Panc1 (cell line): ENCODE measurements at regions not wholly inside any gene's neighbourhood (a gene's known extent, or its start where the extent isn't known, plus 50 kb on each side); places are given as distances from the start of the nearest gene placed in this dataset.

Experiments
- ATAC-seq: fragments of 200-7000 bp; cut with Tn5 transposase; 2 replicates; pipeline ENCODE4 v1.9.1; 2020; ENCODE audit warnings: mild to moderate bottlenecking, moderate library complexity
- BruUV-seq: library from RNA; stranded (reverse); fragments of 400-500 nt; replicated peaks from 2 replicates; lab custom pipeline; 2021; lab: Mats Ljungman, UMichigan
- CTCF ChIA-PET: fragments of 300-600 bp; sonication (Branson Sonifier 250); formaldehyde crosslinking; loops from one replicate; lab custom pipeline; 2022; ENCODE audit warnings: antibody characterized with exemption; lab: Charles Lee
- POLR2A ChIA-PET: fragments of 300-600 bp; sonication (Branson Sonifier 250); formaldehyde crosslinking; loops from one replicate; lab custom pipeline; 2022; ENCODE audit warnings: antibody characterized with exemption; lab: Charles Lee
- DNase-seq: peaks from one replicate; pipeline ENCODE4 v3.0.0-alpha.2; 2010; ENCODE audit warnings: low read depth, low spot score
- H3K27ac ChIP-seq: 2 replicates; pipeline ENCODE4 v1.5.1; 2011; ENCODE audit warnings: mild to moderate bottlenecking, low read length, inconsistent platforms
- H3K27me3 ChIP-seq: fragments of 200-500 bp; sonication (Bioruptor generic); 2 replicates; pipeline ENCODE4 v1.6.0; 2014; ENCODE audit warnings: low read length, inconsistent platforms; ENCODE audit not compliant: control insufficient read depth, insufficient read depth
- H3K36me3 ChIP-seq: fragments of 200-500 bp; sonication (Bioruptor generic); 2 replicates; pipeline ENCODE4 v1.5.1; 2014; ENCODE audit warnings: inconsistent platforms, mild to moderate bottlenecking, low read length, moderate library complexity; ENCODE audit not compliant: control insufficient read depth, insufficient read depth
- H3K4me1 ChIP-seq: 2 replicates; pipeline ENCODE4 v1.5.1; 2011; ENCODE audit warnings: inconsistent platforms, mild to moderate bottlenecking, low read length, moderate library complexity; ENCODE audit not compliant: control insufficient read depth, insufficient read depth
- H3K4me3 ChIP-seq, 2 experiments: 2 replicates each; pipeline ENCODE4 v1.5.1; 2011 to 2012; ENCODE audit warnings: low read depth in 2 of 2, low read length in 2 of 2, mild to moderate bottlenecking in 2 of 2, inconsistent platforms in 1 of 2, moderate library complexity in 1 of 2
- H3K9me3 ChIP-seq: fragments of 200-500 bp; sonication (Bioruptor generic); 2 replicates; pipeline ENCODE4 v1.5.1; 2014; ENCODE audit warnings: low read depth, mild to moderate bottlenecking, inconsistent platforms, low read length, moderate library complexity; ENCODE audit not compliant: control insufficient read depth, insufficient read depth
- POLR2AphosphoS5 ChIP-seq: IDR thresholded peaks from 2 replicates; pipeline ENCODE4 v1.6.1; 2012; ENCODE audit warnings: mild to moderate bottlenecking, low read depth, low read length, moderate library complexity
- SIN3A ChIP-seq: IDR thresholded peaks from 2 replicates; pipeline ENCODE4 v1.6.1; 2012; ENCODE audit warnings: low read depth, mild to moderate bottlenecking, low read length, moderate library complexity, borderline replicate concordance; ENCODE audit not compliant: insufficient read depth
- TCF7L2 ChIP-seq: IDR thresholded peaks from 2 replicates; pipeline ENCODE4 v1.6.1; 2011; ENCODE audit warnings: mild to moderate bottlenecking, low read depth, low read length, inconsistent platforms
- in situ Hi-C: cut with HindIII; loops from 2 replicates; pipeline ENCODE4 v1.10.0; 2016; ENCODE audit warnings: low sequenced_read_pairs, low pct_unique_long_range_greater_than_20kb
- intact Hi-C: fragments of 100-400 bp; cut with micrococcal nuclease; formaldehyde crosslinking; loops from one replicate; pipeline ENCODE4 v1.10.0; 2022; ENCODE audit not compliant: unreplicated experiment
- TF ChIP-seq, protein P1 (sequence below): fragments of 450-650 bp; IDR thresholded peaks from 2 replicates; pipeline ENCODE4 v1.5.1; 2017; ENCODE audit warnings: mild to moderate bottlenecking
- TF ChIP-seq, protein P2 (sequence below), 2 experiments: IDR thresholded peaks; 2 replicates each; pipeline ENCODE4 v1.6.1; 2011 to 2012; ENCODE audit warnings: low read depth in 2 of 2, control low read depth in 1 of 2, low read length in 1 of 2, mild to moderate bottlenecking in 1 of 2, moderate library complexity in 1 of 2; ENCODE audit not compliant: insufficient read depth in 1 of 2

DNA sequence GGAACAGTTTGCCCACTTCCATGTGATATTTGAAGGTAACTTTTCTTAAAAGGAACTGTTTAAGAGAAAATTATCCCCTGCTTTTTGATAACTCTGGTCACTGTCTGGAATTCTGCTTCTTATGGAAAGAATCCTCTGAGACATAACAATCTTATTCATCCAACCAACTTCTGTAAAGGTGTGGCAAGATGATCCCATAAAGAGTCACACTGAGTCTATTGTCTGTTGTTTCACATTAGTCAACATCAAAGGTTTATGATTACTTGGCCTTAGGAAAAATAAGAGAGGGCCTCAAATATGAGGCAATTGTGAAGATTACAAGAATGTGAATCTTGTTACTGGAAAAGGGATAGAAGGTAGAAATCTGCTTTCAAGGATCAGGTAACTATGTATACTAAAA, 88.0 kb upstream of the MAGEB18 start:
- CTCF ChIA-PET, result no interaction called here
- in situ Hi-C loops (no loop called here), intact Hi-C loops (no loop called here)
- TF ChIP-seq SIN3A (no peak), POLR2AphosphoS5 (no peak), TCF7L2 (no peak)
- TF ChIP-seq, protein P1, sequence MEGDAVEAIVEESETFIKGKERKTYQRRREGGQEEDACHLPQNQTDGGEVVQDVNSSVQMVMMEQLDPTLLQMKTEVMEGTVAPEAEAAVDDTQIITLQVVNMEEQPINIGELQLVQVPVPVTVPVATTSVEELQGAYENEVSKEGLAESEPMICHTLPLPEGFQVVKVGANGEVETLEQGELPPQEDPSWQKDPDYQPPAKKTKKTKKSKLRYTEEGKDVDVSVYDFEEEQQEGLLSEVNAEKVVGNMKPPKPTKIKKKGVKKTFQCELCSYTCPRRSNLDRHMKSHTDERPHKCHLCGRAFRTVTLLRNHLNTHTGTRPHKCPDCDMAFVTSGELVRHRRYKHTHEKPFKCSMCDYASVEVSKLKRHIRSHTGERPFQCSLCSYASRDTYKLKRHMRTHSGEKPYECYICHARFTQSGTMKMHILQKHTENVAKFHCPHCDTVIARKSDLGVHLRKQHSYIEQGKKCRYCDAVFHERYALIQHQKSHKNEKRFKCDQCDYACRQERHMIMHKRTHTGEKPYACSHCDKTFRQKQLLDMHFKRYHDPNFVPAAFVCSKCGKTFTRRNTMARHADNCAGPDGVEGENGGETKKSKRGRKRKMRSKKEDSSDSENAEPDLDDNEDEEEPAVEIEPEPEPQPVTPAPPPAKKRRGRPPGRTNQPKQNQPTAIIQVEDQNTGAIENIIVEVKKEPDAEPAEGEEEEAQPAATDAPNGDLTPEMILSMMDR, result no peak
- TF ChIP-seq, protein P2, sequence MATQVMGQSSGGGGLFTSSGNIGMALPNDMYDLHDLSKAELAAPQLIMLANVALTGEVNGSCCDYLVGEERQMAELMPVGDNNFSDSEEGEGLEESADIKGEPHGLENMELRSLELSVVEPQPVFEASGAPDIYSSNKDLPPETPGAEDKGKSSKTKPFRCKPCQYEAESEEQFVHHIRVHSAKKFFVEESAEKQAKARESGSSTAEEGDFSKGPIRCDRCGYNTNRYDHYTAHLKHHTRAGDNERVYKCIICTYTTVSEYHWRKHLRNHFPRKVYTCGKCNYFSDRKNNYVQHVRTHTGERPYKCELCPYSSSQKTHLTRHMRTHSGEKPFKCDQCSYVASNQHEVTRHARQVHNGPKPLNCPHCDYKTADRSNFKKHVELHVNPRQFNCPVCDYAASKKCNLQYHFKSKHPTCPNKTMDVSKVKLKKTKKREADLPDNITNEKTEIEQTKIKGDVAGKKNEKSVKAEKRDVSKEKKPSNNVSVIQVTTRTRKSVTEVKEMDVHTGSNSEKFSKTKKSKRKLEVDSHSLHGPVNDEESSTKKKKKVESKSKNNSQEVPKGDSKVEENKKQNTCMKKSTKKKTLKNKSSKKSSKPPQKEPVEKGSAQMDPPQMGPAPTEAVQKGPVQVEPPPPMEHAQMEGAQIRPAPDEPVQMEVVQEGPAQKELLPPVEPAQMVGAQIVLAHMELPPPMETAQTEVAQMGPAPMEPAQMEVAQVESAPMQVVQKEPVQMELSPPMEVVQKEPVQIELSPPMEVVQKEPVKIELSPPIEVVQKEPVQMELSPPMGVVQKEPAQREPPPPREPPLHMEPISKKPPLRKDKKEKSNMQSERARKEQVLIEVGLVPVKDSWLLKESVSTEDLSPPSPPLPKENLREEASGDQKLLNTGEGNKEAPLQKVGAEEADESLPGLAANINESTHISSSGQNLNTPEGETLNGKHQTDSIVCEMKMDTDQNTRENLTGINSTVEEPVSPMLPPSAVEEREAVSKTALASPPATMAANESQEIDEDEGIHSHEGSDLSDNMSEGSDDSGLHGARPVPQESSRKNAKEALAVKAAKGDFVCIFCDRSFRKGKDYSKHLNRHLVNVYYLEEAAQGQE (IDR thresholded peaks at IDR 0.05; ENCODE audit: insufficient read depth in 1 of 2, low read depth in 2 of 2, low read length in 1 of 2), result no peak
- BruUV-seq, result no TSS peak
- Histone ChIP-seq H3K27me3 (no peaks in the 10 kb centered on the region), H3K9me3 (no peaks in the 10 kb centered on the region), H3K4me1 (no peaks in the 10 kb centered on the region), H3K36me3 (no peaks in the 10 kb centered on the region), H3K4me3 (no peak overlapping the region), H3K27ac (no peak overlapping the region)
- ATAC-seq (no peak), DNase-seq (no peak)
- POLR2A ChIA-PET, result no interaction called here

DNA sequence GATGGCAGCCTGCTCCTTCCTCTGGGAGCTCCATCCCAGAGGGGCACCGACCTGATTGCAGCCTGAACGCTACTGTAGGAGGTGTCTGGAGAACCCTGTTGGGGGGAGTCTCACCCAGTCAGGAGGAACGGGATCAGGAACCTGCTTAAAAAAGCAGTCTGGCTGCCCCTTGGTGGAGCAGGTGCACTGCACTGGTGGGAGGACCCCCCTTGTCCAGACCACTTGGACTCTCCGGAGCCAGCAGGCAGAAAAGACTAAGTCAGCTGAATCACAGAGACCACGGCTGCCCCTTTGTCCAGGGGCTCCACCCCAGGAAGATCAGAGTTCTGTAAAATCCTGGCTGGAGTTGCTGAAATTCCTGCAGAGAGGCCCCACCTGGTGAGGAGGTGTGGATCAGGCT, 67.3 kb upstream of the MAGEB18 start:
- Histone ChIP-seq H3K27me3 (no peaks in the 10 kb centered on the region), H3K9me3 (no peaks in the 10 kb centered on the region), H3K4me1 (no peaks in the 10 kb centered on the region), H3K27ac (no peak overlapping the region), H3K36me3 (no peaks in the 10 kb centered on the region), H3K4me3 (no peak overlapping the region)
- ATAC-seq, result no peak
- intact Hi-C loops (no loop called here), in situ Hi-C loops (no loop called here)
- DNase-seq, result no peak
- TF ChIP-seq POLR2AphosphoS5 (no peak), TCF7L2 (no peak), SIN3A (no peak)
- TF ChIP-seq, protein P1, result no peak
- TF ChIP-seq, protein P2 (IDR thresholded peaks at IDR 0.05; ENCODE audit: insufficient read depth in 1 of 2, low read depth in 2 of 2, low read length in 1 of 2), result no peak
- BruUV-seq, result no TSS peak
- ChIA-PET CTCF (no interaction called here), POLR2A (no interaction called here)
